ENCODE measurements at regions not wholly inside any gene's neighbourhood (a gene's known extent, or its start where the extent isn't known, plus 50 kb on each side); places are given as distances from the start of the nearest gene placed in this dataset.

DNA sequence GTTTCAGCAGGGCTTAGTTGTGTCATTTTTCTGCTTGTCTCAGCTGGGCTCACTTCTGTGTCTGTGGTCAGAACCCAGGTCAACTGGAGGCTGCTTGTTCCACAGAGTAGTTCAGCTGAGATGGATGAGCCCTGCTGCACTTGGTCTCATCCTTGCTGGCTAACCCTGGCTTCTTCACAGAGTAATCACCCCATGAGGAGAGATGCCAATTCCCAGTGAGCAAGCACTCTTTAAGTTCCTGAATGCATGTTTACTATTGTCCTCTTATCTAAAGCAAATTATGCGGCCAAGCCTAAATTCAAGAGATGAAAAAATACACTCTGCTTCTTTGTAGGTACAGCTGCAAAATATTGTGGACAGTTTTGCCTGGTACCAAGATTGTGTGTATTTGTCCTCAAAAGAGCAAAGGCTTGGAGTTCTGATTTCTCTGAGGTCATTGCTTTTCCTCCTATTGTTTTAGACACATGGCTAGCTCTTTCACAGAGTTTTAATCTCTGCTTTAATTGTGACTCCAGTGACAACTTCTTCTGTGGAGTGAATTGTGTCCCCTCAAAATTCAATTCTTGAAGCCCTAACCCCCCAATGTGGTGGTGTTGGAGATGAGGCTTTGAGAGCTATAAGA, 236.6 kb upstream of the ANKRD50 start:
- H3K4me3 ChIP-seq (ENCODE audit: control insufficient read depth, low read depth, low read length): no peak overlapping the region
- TF ChIP-seq, protein P1, sequence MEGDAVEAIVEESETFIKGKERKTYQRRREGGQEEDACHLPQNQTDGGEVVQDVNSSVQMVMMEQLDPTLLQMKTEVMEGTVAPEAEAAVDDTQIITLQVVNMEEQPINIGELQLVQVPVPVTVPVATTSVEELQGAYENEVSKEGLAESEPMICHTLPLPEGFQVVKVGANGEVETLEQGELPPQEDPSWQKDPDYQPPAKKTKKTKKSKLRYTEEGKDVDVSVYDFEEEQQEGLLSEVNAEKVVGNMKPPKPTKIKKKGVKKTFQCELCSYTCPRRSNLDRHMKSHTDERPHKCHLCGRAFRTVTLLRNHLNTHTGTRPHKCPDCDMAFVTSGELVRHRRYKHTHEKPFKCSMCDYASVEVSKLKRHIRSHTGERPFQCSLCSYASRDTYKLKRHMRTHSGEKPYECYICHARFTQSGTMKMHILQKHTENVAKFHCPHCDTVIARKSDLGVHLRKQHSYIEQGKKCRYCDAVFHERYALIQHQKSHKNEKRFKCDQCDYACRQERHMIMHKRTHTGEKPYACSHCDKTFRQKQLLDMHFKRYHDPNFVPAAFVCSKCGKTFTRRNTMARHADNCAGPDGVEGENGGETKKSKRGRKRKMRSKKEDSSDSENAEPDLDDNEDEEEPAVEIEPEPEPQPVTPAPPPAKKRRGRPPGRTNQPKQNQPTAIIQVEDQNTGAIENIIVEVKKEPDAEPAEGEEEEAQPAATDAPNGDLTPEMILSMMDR (IDR thresholded peaks at IDR 0.05; ENCODE audit: control insufficient read depth, insufficient read depth, low read depth, low read length, missing control alignments): no peak
- DNase-seq (ENCODE audit: low read depth): no peak

- no peak for DNase-seq (ENCODE audit: low read depth)
- TF ChIP-seq, protein P1 (IDR thresholded peaks at IDR 0.05; ENCODE audit: control insufficient read depth, insufficient read depth, low read depth, low read length, missing control alignments): no peak
- no peak overlapping the region for H3K4me3 ChIP-seq (ENCODE audit: control insufficient read depth, low read depth, low read length)
These were observed 235.2 kb upstream of the ANKRD50 start for GRCh38 chr4:124947622-124948265.

GRCh38 chr4:124946696-124947095, 234.2 kb upstream of the ANKRD50 start:
- no peak for DNase-seq (ENCODE audit: low read depth)
- TF ChIP-seq, protein P1 (IDR thresholded peaks at IDR 0.05; ENCODE audit: control insufficient read depth, insufficient read depth, low read depth, low read length, missing control alignments): no peak
- H3K4me3 ChIP-seq (ENCODE audit: control insufficient read depth, low read depth, low read length): no peak overlapping the region

DNA sequence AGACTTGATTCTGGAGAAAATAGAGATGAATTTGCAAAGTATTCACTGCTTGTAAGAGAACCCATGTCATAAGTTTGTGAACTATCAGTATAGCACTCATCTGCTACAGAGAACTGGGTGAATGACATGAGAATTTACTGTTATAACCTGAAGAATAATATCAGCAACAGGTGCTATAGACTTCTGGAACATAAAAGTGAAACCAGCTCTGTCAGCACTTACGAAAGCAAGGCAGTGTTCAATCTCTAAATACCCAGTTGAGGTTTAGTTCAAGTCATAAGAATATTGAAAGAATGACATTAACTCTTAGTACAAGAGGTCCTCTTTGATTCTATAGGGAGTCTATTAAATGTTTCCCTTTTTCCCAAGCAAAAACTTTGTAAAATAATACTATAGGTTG, 232.9 kb upstream of the ANKRD50 start:
- DNase-seq (ENCODE audit: low read depth): no peak
- H3K4me3 ChIP-seq (ENCODE audit: control insufficient read depth, low read depth, low read length): no peak overlapping the region
- TF ChIP-seq, protein P1 (IDR thresholded peaks at IDR 0.05; ENCODE audit: control insufficient read depth, insufficient read depth, low read depth, low read length, missing control alignments): no peak

GRCh38 chr4:124943938-124944337, 231.4 kb upstream of the ANKRD50 start:
- H3K4me3 ChIP-seq (ENCODE audit: control insufficient read depth, low read depth, low read length): no peak overlapping the region
- DNase-seq (ENCODE audit: low read depth): no peak
- TF ChIP-seq, protein P1 (IDR thresholded peaks at IDR 0.05; ENCODE audit: control insufficient read depth, insufficient read depth, low read depth, low read length, missing control alignments): no peak

GRCh38 chr4:124943145-124943889, 230.8 kb upstream of the ANKRD50 start:
- DNase-seq (ENCODE audit: low read depth): peak; percentile 14
- no peak overlapping the region for H3K4me3 ChIP-seq (ENCODE audit: control insufficient read depth, low read depth, low read length)
- TF ChIP-seq, protein P1 (IDR thresholded peaks at IDR 0.05; ENCODE audit: control insufficient read depth, insufficient read depth, low read depth, low read length, missing control alignments): no peak

Data from AG09309 (cell line).